HUES48 (cell line): ENCODE measurements at regions not wholly inside any gene's neighbourhood (a gene's known extent, or its start where the extent isn't known, plus 50 kb on each side); places are given as distances from the start of the nearest gene placed in this dataset.
A peak's percentile ranks its signal among the peaks of the same experiment; 100 is the strongest.
"Not testable (repeated sequence)": the region's sequence is repeated elsewhere in the genome, so short reads cannot be mapped to it uniquely, and the experiment has no call there.

Source experiments
- H3K27ac ChIP-seq: one replicate; pipeline ENCODE4 v1.7.0; 2013; ENCODE audit warnings: low read depth, low read length, inconsistent platforms
- H3K27me3 ChIP-seq: 2 replicates; pipeline ENCODE4 v1.6.1; 2013; ENCODE audit warnings: mild to moderate bottlenecking, low read length; ENCODE audit not compliant: control insufficient read depth, insufficient read depth
- H3K36me3 ChIP-seq: 2 replicates; pipeline ENCODE4 v1.6.1; 2013; ENCODE audit warnings: low read length; ENCODE audit not compliant: control insufficient read depth, insufficient read depth
- H3K4me1 ChIP-seq: 2 replicates; pipeline ENCODE4 v1.6.1; 2013; ENCODE audit warnings: mild to moderate bottlenecking, low read length; ENCODE audit not compliant: control insufficient read depth, insufficient read depth
- H3K4me3 ChIP-seq: 2 replicates; pipeline ENCODE4 v1.5.1; 2013; ENCODE audit warnings: mild to moderate bottlenecking, low read depth, low read length
- H3K9ac ChIP-seq: 2 replicates; pipeline ENCODE4 v1.6.1; 2013; ENCODE audit warnings: mild to moderate bottlenecking, low read depth, low read length, moderate library complexity
- H3K9me3 ChIP-seq: 2 replicates; pipeline ENCODE4 v1.6.1; 2013; ENCODE audit warnings: low read length; ENCODE audit not compliant: control insufficient read depth, insufficient read depth

GRCh38 chr2:122705746-122706145, 950.3 kb downstream of the TSN start:
- Histone ChIP-seq H3K9me3 (no peaks in the 10 kb centered on the region), H3K4me1 (0 out of 2 replicates have a peak, but pooled peaks cover 6% of the 10 kb centered on the region), H3K27ac (no peak overlapping the region), H3K9ac (no peak overlapping the region), H3K36me3 (no peaks in the 10 kb centered on the region), H3K4me3 (no peak overlapping the region), H3K27me3 (no peaks in the 10 kb centered on the region)

DNA sequence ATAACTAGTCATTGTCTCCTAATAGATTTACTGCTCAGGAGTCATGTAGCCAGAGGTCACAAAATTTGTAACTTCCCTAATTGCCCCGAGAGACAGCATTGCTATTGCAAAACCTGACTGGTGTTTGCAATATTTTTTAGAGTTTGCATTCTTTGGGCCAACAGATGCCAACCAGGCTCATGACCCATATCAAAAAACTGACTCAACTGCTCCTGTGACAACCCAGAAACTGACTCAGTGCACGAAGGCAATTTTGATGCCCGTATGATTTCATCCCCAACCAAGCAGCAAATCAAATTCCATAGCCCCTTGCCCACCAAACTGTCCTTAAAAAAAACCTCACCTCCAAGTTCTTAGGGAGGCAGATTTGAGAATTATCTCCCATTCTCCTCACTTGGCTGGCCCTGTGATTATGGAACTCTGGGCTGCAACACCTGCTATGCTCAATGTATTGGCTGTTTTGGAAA, 951.3 kb downstream of the TSN start:
- no peaks in the 10 kb centered on the region for H3K27me3 ChIP-seq
- H3K36me3 ChIP-seq = no peaks in the 10 kb centered on the region
- H3K9me3 ChIP-seq = no peaks in the 10 kb centered on the region
- H3K4me1 ChIP-seq = 0 out of 2 replicates have a peak, but pooled peaks cover 6% of the 10 kb centered on the region
- no peak overlapping the region for H3K27ac ChIP-seq
- no peak overlapping the region for H3K4me3 ChIP-seq
- no peak overlapping the region for H3K9ac ChIP-seq

GRCh38 chr2:122707224-122707824, 951.9 kb downstream of the TSN start:
- Histone ChIP-seq H3K4me3 (no peak overlapping the region), H3K27me3 (no peaks in the 10 kb centered on the region), H3K9me3 (no peaks in the 10 kb centered on the region), H3K27ac (no peak overlapping the region), H3K36me3 (no peaks in the 10 kb centered on the region), H3K4me1 (0 out of 2 replicates have a peak, but pooled peaks cover 6% of the 10 kb centered on the region), H3K9ac (no peak overlapping the region)

GRCh38 chr2:122710049-122710448, 954.6 kb downstream of the TSN start:
- no peak overlapping the region for H3K27ac ChIP-seq
- H3K9me3 ChIP-seq = no peaks in the 10 kb centered on the region
- no peaks in the 10 kb centered on the region for H3K36me3 ChIP-seq
- no peak overlapping the region for H3K4me3 ChIP-seq
- no peak overlapping the region for H3K9ac ChIP-seq
- 0 out of 2 replicates have a peak, but pooled peaks cover 6% of the 10 kb centered on the region for H3K4me1 ChIP-seq
- H3K27me3 ChIP-seq = no peaks in the 10 kb centered on the region

DNA sequence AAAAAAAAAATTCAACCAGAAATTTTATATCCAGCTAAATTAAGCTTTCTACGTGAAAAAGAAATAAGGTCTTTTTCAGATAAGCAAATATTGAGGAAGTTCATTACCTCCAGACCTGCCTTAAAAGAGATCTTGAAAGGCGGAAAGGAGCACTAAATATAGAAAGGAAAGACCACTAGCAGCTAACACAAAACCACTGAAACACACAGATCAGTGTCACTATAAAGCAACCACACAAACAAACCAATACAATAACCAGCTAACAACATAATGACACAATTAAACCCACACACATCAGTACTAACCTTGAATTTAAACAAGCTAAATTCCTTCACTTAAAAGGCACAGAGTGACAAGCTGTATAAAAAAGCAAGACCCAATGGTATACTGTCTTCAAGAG, 958.3 kb downstream of the TSN start:
- Histone ChIP-seq H3K36me3 (no peaks in the 10 kb centered on the region), H3K4me1 (0 out of 2 replicates have a peak, but pooled peaks cover 5% of the 10 kb centered on the region), H3K27ac (no peak overlapping the region), H3K9ac (no peak overlapping the region), H3K27me3 (no peaks in the 10 kb centered on the region), H3K9me3 (no peaks in the 10 kb centered on the region), H3K4me3 (no peak overlapping the region)

- not testable (repeated sequence) for H3K27ac ChIP-seq, H3K36me3 ChIP-seq, H3K9me3 ChIP-seq, H3K4me1 ChIP-seq, H3K4me3 ChIP-seq, H3K27me3 ChIP-seq, H3K9ac ChIP-seq
These were observed 965.4 kb downstream of the TSN start for GRCh38 chr2:122720822-122721221.

GRCh38 chr2:122734766-122735424, 979.4 kb downstream of the TSN start:
- Histone ChIP-seq H3K27ac (peak overlapping the region; percentile 73), H3K9me3 (peaks cover 7% of the 10 kb centered on the region; the same call in 1 of the 2 replicates), H3K27me3 (no peaks in the 10 kb centered on the region), H3K4me1 (peaks cover 18% of the 10 kb centered on the region), H3K4me3 (no peak overlapping the region), H3K36me3 (no peaks in the 10 kb centered on the region), H3K9ac (peak overlapping the region; percentile 26; the same call in 1 of the 2 replicates)

- H3K27me3 ChIP-seq = no peaks in the 10 kb centered on the region
- peaks cover 18% of the 10 kb centered on the region for H3K4me1 ChIP-seq
- H3K36me3 ChIP-seq = no peaks in the 10 kb centered on the region
- no peak overlapping the region for H3K9ac ChIP-seq
- H3K9me3 ChIP-seq = peaks cover 7% of the 10 kb centered on the region; the same call in 1 of the 2 replicates
- H3K4me3 ChIP-seq = no peak overlapping the region
- H3K27ac ChIP-seq = no peak overlapping the region
These were observed 980.8 kb downstream of the TSN start for GRCh38 chr2:122736279-122736678.

DNA sequence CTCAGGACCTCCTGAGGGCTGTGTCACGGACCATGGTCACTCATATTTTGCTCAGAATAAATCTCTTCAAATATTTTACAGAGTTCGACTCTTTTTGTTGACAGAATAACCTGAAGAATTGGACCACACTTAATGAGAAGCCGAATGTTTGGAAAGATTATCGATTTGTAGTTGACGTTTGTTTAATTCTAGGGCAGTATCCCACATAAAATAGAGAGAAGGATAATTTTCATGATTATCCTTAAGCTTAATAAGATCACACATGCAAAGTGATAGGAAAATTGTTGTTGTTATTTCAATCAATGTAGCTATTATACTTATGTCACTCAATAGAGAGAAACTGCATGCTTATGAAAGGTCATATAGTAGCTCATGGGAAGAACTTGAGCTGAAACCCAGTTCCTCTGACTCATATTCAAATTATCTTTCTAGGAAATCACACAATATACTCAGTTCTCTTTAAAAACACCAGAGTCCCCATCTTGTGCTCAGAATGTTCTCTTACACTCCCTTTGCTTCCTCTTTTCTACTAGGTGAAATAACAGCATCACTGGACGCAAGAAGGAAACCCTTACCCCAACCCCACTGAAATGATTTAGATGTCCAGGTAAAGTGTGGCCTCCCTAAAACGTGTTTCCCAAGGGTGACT, 982.1 kb downstream of the TSN start:
- no peaks in the 10 kb centered on the region for H3K36me3 ChIP-seq
- no peak overlapping the region for H3K27ac ChIP-seq
- no peak overlapping the region for H3K4me3 ChIP-seq
- peaks cover 18% of the 10 kb centered on the region for H3K4me1 ChIP-seq
- H3K9ac ChIP-seq = no peak overlapping the region
- H3K27me3 ChIP-seq = no peaks in the 10 kb centered on the region
- peaks cover 7% of the 10 kb centered on the region; the same call in 1 of the 2 replicates for H3K9me3 ChIP-seq

GRCh38 chr2:122739732-122740593, 984.5 kb downstream of the TSN start:
- no peak overlapping the region for H3K9ac ChIP-seq

More at GRCh38 chr2:122739732-122740593, 984.5 kb downstream of the TSN start:
- no peaks in the 10 kb centered on the region for H3K27me3 ChIP-seq
- no peaks in the 10 kb centered on the region for H3K36me3 ChIP-seq
- peaks cover 7% of the 10 kb centered on the region; the same call in 1 of the 2 replicates for H3K9me3 ChIP-seq
- no peak overlapping the region for H3K4me3 ChIP-seq
- no peak overlapping the region for H3K27ac ChIP-seq
- peaks cover 15% of the 10 kb centered on the region for H3K4me1 ChIP-seq
